ACC112 (cell line): ENCODE measurements at regions not wholly inside any gene's neighbourhood (a gene's known extent, or its start where the extent isn't known, plus 50 kb on each side); places are given as distances from the start of the nearest gene placed in this dataset.

ENCODE experiments used
- H2AFZ ChIP-seq: fragments of 200-600 bp; sonication (generic); one replicate; pipeline ENCODE4 v1.6.0; 2017; ENCODE audit warnings: antibody characterized with exemption, low read length; ENCODE audit not compliant: unreplicated experiment
- H3K27ac ChIP-seq: fragments of 200-600 bp; sonication (generic); 2 replicates; pipeline ENCODE4 v1.5.1; 2014; ENCODE audit warnings: low read depth, mild to moderate bottlenecking, antibody characterized with exemption, low read length, moderate library complexity
- H3K27me3 ChIP-seq: fragments of 200-600 bp; sonication (generic); 2 replicates; pipeline ENCODE4 v1.6.1; 2014; ENCODE audit warnings: mild to moderate bottlenecking, antibody characterized with exemption, low read length, moderate library complexity, mixed read lengths; ENCODE audit not compliant: insufficient read depth
- H3K36me3 ChIP-seq: fragments of 200-600 bp; sonication (generic); 2 replicates; pipeline ENCODE4 v1.6.1; 2016; ENCODE audit warnings: mild to moderate bottlenecking, antibody characterized with exemption, low read length, moderate library complexity, mixed read lengths; ENCODE audit not compliant: insufficient read depth
- H3K4me1 ChIP-seq: fragments of 200-600 bp; sonication (generic); one replicate; pipeline ENCODE4 v1.6.1; 2016; ENCODE audit warnings: low read length, mixed read lengths; ENCODE audit not compliant: insufficient read depth, unreplicated experiment, control insufficient read depth
- H3K4me3 ChIP-seq: fragments of 200-600 bp; sonication (generic); 2 replicates; pipeline ENCODE4 v1.5.1; 2014; ENCODE audit warnings: mild to moderate bottlenecking, low read depth, low read length
- H3K79me2 ChIP-seq: fragments of 200-600 bp; sonication (generic); one replicate; pipeline ENCODE4 v1.6.0; 2016; ENCODE audit warnings: low read length; ENCODE audit not compliant: control insufficient read depth, unreplicated experiment, insufficient read depth

DNA sequence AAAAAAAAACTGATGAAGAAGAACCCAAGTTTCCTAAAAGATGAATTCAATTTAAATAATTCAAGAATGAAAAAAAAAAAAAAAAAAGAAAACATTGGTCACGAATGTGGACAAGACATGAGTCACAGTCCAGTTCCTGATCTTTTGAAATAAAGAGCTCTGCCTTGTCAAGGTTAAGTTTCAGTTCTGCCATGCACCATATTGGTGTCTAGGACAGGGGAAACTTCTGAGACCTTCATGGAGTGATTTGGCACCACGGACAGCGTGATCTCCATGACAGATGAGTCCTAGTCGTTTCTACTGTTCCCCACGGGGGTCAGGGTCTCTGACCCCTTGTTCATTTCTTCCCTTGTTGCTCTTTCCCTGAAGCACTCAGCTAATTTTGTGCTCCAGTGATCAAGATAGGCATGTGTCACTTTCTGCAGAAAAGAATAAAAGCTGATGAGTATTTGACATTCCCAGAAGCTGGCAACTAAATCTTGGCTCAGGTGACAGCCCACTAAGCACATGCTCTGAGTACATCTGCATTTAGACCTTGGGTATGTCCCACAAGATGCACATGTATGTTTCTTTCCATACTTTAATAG lies 1159.7 kb downstream of the BCL11B start:
- H2AFZ ChIP-seq: no peak overlapping the region
- H3K4me1 ChIP-seq: no peaks in the 10 kb centered on the region
- no peaks in the 10 kb centered on the region for H3K79me2 ChIP-seq
- H3K4me3 ChIP-seq: no peak overlapping the region
- no peaks in the 10 kb centered on the region for H3K27me3 ChIP-seq
- H3K27ac ChIP-seq: no peak overlapping the region
- no peaks in the 10 kb centered on the region for H3K36me3 ChIP-seq

DNA sequence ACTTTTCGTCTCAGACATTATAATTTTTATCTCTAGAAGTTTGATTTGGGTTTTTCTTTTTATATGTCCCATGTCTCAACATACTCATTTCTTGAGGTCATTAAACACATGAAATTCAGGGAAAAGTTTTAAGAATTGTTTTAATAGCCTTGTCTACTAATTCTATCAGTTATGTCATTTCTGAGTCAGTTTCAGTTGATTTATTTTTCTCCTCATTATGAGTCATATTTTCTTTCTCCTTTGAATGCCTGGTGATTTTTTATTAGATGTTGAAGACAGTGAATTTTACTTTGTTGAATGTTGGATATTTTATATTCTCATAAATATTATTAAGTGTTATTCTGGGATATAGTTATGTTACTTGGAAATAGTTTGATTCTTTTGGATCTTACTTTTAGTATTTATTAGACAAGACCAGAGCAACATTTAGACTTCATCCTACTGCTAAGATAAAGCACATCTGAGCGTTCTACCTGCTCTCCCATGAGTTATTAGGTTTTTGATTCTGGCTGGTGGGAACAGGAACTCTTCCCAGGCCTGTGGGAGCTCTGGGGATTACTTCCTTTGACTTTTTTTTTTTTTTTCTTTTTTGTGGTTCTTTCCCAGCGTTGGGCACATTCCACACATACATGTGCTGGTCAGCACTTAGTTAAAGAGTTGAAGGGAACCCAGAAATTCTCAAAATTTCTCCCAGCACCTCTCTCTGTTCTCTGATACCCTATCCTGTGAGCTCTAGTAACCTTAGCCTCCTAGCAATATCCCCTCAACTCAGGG lies 1157.7 kb downstream of the BCL11B start:
- Histone ChIP-seq H3K36me3 (no peaks in the 10 kb centered on the region), H3K27ac (no peak overlapping the region), H3K27me3 (no peaks in the 10 kb centered on the region), H3K4me1 (no peaks in the 10 kb centered on the region), H2AFZ (no peak overlapping the region), H3K79me2 (no peaks in the 10 kb centered on the region), H3K4me3 (no peak overlapping the region)

DNA sequence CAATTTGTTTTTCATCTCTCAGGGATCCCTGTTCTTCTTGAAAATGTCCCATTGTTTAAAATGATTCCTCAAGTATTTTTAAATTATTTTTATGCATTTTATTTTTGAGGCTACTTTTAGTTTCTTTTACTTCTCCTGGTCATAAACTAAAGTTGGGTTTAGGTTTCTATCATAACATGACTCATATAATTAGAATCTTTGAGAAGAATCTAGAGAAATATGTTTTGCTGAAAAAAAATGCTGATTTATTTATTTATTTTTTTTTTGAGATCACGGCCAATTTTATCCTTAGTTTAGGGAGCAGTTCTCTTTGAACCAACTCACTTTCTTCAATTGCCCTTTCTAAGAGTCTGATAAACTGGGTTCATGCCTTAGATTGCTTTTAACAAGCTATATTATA lies 1157.1 kb downstream of the BCL11B start:
- Histone ChIP-seq H3K4me1 (no peaks in the 10 kb centered on the region), H3K4me3 (no peak overlapping the region), H2AFZ (no peak overlapping the region), H3K79me2 (no peaks in the 10 kb centered on the region), H3K36me3 (no peaks in the 10 kb centered on the region), H3K27ac (no peak overlapping the region), H3K27me3 (no peaks in the 10 kb centered on the region)

DNA sequence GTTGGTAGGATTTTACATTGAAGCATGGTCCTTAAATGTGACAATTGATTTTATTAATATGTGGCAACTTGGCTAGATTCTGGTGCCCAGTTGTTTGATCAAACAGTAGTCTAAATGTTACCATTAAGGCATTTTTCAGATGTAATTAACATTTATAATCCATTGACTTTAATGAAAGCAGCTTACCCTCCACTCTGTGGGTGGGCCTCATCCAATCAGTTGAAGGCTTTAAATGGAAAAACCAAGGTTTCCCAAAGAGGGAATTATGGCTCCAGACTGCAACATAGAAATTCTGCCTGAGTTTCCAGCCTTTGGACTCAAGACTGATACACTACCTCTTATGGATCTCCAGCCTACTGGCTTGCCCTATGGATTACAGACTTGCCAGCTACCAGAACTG lies 1153.2 kb downstream of the BCL11B start:
- no peak overlapping the region for H2AFZ ChIP-seq
- H3K36me3 ChIP-seq: no peaks in the 10 kb centered on the region
- H3K4me1 ChIP-seq: no peaks in the 10 kb centered on the region
- H3K27me3 ChIP-seq: no peaks in the 10 kb centered on the region
- no peak overlapping the region for H3K27ac ChIP-seq
- H3K79me2 ChIP-seq: no peaks in the 10 kb centered on the region
- H3K4me3 ChIP-seq: no peak overlapping the region

DNA sequence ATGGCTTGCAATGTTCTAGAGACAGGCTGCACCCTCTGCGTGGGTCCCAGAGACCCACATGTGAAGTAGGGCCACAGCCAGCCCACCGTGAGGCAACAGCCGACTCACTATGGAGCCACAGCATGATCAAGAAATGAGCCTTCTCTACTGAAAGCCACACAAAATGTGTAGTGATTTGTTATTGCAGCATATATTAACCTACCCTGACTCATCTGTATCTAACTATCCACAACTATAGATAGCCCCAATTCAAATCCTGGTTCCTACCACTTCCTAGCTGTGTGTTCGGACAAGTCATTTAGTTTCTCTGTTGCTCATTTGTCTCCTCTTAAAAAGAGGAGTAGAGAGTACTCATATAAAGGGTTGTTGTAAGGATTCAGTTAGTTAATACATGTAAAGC lies 1152.3 kb downstream of the BCL11B start:
- Histone ChIP-seq H3K4me1 (no peaks in the 10 kb centered on the region), H3K27me3 (no peaks in the 10 kb centered on the region), H3K4me3 (no peak overlapping the region), H3K36me3 (no peaks in the 10 kb centered on the region), H3K27ac (no peak overlapping the region), H3K79me2 (no peaks in the 10 kb centered on the region), H2AFZ (no peak overlapping the region)

DNA sequence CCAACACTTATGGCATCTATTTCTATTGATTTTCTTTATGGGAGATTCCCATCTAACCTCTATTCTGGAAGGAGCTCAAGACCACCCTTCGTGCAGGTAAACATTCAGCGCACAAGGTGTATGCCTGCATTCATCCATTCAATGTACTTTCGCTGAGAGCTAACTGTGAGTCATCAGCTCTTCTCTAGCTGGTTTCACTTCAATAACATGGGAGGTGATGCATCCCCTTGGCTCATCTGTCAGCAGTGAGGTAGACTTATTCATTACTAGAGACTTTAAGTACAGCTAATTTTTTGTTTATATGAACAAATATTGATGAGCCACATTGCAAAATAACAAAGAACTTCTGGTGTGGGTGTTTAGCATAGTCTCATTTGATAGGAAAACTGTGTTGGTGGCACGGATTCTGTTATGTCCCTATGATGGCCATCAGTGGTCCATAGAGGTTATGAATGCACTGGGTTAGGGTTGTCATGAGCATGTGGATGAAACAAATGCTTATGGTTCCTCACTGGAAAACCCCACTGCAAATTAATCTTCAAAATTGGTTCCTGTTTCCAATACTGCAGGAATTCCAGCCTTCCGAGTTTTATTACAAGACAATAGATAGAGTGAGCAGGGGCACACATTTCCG lies 1151.0 kb downstream of the BCL11B start:
- Histone ChIP-seq H3K4me3 (no peak overlapping the region), H3K4me1 (no peaks in the 10 kb centered on the region), H3K79me2 (no peaks in the 10 kb centered on the region), H3K36me3 (no peaks in the 10 kb centered on the region), H3K27me3 (no peaks in the 10 kb centered on the region), H2AFZ (no peak overlapping the region), H3K27ac (no peak overlapping the region)

DNA sequence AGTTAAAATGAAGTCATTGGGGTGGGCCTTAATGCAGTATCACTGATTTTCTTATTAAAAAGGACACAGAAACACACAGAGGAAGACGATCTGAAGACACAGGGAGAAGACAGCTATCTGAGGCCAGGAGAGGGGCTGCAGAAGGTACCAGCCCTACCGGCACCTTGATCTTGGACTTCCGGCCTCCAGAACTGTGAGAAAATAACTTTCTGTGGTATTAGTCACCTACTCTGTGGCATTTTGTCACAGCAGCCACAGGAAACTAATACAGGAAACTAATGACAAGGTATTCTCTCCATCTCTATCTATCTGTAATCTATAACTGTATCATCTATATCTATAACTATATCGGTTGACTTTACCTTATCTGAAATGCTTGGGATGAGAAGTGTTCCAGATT lies 1149.5 kb downstream of the BCL11B start:
- no peaks in the 10 kb centered on the region for H3K27me3 ChIP-seq
- no peak overlapping the region for H2AFZ ChIP-seq
- H3K79me2 ChIP-seq: no peaks in the 10 kb centered on the region
- H3K27ac ChIP-seq: no peak overlapping the region
- no peaks in the 10 kb centered on the region for H3K4me1 ChIP-seq
- no peak overlapping the region for H3K4me3 ChIP-seq
- H3K36me3 ChIP-seq: no peaks in the 10 kb centered on the region

DNA sequence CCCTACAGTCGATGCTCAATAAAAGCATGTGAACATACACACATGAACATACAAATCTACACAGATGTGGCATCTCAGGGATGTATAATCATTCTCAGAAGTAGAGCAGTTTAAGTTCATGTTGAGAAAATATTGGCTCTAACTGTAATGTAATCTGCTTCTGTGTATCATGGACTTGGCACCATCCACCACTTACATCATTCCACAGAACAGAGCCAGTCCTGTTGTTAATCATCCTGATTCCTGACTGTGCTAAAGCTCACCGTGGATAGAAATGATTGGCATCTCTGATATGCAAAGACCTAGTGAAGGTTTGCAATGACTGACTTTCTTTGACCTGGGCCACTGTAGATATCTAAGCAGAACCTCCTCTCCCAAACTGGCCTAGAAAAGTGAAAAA lies 1141.3 kb downstream of the BCL11B start:
- Histone ChIP-seq H3K27ac (no peak overlapping the region), H3K4me3 (no peak overlapping the region), H3K27me3 (no peaks in the 10 kb centered on the region), H3K4me1 (no peaks in the 10 kb centered on the region), H3K36me3 (no peaks in the 10 kb centered on the region), H2AFZ (no peak overlapping the region), H3K79me2 (no peaks in the 10 kb centered on the region)

DNA sequence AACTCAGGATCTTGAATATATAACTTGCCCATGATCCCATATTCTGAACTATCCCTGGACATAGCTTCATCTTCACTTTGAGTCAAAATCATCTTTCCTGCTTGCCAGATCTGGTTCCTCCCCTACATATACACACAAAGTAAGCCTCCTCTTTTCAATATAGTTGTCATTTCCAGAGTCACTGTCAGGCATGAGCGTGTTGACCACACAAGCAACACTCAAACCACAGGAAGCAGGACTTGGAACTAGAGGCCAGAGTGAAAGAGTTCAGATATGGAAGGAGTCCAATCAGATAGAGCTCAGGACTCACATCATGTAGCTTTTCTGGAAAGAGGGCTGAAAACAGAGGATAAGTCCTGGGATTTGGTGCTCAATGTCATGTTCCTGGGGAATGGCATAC lies 1140.6 kb downstream of the BCL11B start:
- H3K27me3 ChIP-seq: no peaks in the 10 kb centered on the region
- no peak overlapping the region for H2AFZ ChIP-seq
- no peaks in the 10 kb centered on the region for H3K4me1 ChIP-seq
- H3K36me3 ChIP-seq: no peaks in the 10 kb centered on the region
- H3K4me3 ChIP-seq: no peak overlapping the region
- H3K79me2 ChIP-seq: no peaks in the 10 kb centered on the region
- H3K27ac ChIP-seq: no peak overlapping the region

DNA sequence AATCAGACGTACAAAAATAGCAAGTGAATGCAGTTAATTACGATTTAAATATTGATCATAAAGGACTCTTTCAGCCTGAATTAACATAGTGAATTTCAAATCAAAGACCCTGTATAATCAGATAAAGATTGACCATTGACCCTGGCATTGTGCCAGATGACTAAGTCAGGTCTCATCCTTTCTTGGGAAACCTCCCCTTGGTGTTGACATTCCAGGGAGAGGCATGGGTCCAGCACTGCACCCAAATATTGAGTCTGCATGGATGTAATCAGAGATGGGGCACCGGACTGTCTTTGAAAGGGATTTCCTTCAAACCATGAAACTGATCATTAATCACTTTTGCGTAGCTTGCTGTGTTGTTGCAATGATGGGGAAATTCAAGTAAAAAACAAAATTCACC lies 1138.2 kb downstream of the BCL11B start:
- no peak overlapping the region for H2AFZ ChIP-seq
- H3K4me1 ChIP-seq: no peaks in the 10 kb centered on the region
- H3K27me3 ChIP-seq: no peaks in the 10 kb centered on the region
- no peaks in the 10 kb centered on the region for H3K79me2 ChIP-seq
- H3K4me3 ChIP-seq: no peak overlapping the region
- H3K36me3 ChIP-seq: no peaks in the 10 kb centered on the region
- H3K27ac ChIP-seq: no peak overlapping the region
